IMR-90 (cell line): ENCODE measurements at regions not wholly inside any gene's neighbourhood (a gene's known extent, or its start where the extent isn't known, plus 50 kb on each side); places are given as distances from the start of the nearest gene placed in this dataset.

Experiments
- ATAC-seq: fragments of 200-7000 bp; cut with Tn5 transposase; 2 replicates; pipeline ENCODE4 v1.9.1; 2020; ENCODE audit warnings: low read depth, mild to moderate bottlenecking, moderate library complexity
- BruUV-seq: library from RNA; stranded (reverse); fragments of 400-500 nt; replicated peaks from 2 replicates; lab custom pipeline; 2021; lab: Mats Ljungman, UMichigan
- CTCF ChIA-PET: fragments of 300-600 bp; formaldehyde crosslinking; extraction: SDS; loops from one replicate; lab custom pipeline; 2021; ENCODE audit warnings: antibody characterized with exemption; lab: Yijun Ruan, JAX
- POLR2A ChIA-PET: fragments of 300-600 bp; sonication (Branson Sonifier 250); formaldehyde crosslinking; loops from one replicate; lab custom pipeline; 2022; ENCODE audit warnings: antibody characterized with exemption; ENCODE audit not compliant: unreplicated experiment; lab: Charles Lee
- DNase-seq: peaks from one replicate; pipeline ENCODE4 v3.0.0; 2013
- H2AFZ ChIP-seq: replicated peaks from 2 replicates; pipeline ENCODE3; 2013; ENCODE audit warnings: low read length, mild to moderate bottlenecking; ENCODE audit not compliant: poor library complexity
- H2AK5ac ChIP-seq: 2 replicates; pipeline ENCODE4 v1.6.1; 2013; ENCODE audit warnings: low read depth, low read length, inconsistent platforms
- H2AK9ac ChIP-seq: replicated peaks from 2 replicates; pipeline ENCODE3; 2013; ENCODE audit warnings: mild to moderate bottlenecking, low read depth, low read length, moderate library complexity; ENCODE audit not compliant: poor library complexity
- H2BK120ac ChIP-seq: 2 replicates; pipeline ENCODE4 v1.6.1; 2013; ENCODE audit warnings: low read depth, low read length, inconsistent platforms
- H2BK15ac ChIP-seq: 3 replicates; pipeline ENCODE4 v1.6.1; 2013; ENCODE audit warnings: low read depth, low read length, inconsistent platforms
- H2BK20ac ChIP-seq: 2 replicates; pipeline ENCODE4 v1.6.1; 2013; ENCODE audit warnings: low read depth, mild to moderate bottlenecking, inconsistent platforms, low read length, moderate library complexity
- H2BK5ac ChIP-seq: 2 replicates; pipeline ENCODE4 v1.6.1; 2013; ENCODE audit warnings: mild to moderate bottlenecking, low read depth, low read length, inconsistent platforms; ENCODE audit not compliant: poor library complexity, severe bottlenecking
- H3K14ac ChIP-seq: replicated peaks from 2 replicates; pipeline ENCODE4 v1.6.1; 2013; ENCODE audit warnings: low read depth, low read length, inconsistent platforms
- H3K18ac ChIP-seq: 2 replicates; pipeline ENCODE4 v1.6.1; 2013; ENCODE audit warnings: low read depth, low read length, control low read depth
- H3K23ac ChIP-seq: 2 replicates; pipeline ENCODE4 v1.6.1; 2013; ENCODE audit warnings: low read depth, low read length, inconsistent platforms
- H3K27ac ChIP-seq: 2 replicates; pipeline ENCODE4 v1.5.1; 2013; ENCODE audit warnings: mild to moderate bottlenecking, control low read depth, low read length; ENCODE audit not compliant: insufficient read depth
- H3K27me3 ChIP-seq: 2 replicates; pipeline ENCODE4 v1.6.1; 2013; ENCODE audit warnings: low read length; ENCODE audit not compliant: control insufficient read depth, insufficient read depth
- H3K36me3 ChIP-seq: 2 replicates; pipeline ENCODE4 v1.6.1; 2013; ENCODE audit warnings: low read length, mixed read lengths; ENCODE audit not compliant: control insufficient read depth, insufficient read depth
- H3K4ac ChIP-seq: 2 replicates; pipeline ENCODE4 v1.6.1; 2013; ENCODE audit warnings: low read depth, low read length, inconsistent platforms
- H3K4me1 ChIP-seq: 2 replicates; pipeline ENCODE4 v1.6.1; 2013; ENCODE audit warnings: low read length, mixed read lengths; ENCODE audit not compliant: control insufficient read depth, insufficient read depth
- H3K4me2 ChIP-seq: 2 replicates; pipeline ENCODE4 v1.6.1; 2013; ENCODE audit warnings: low read depth, mild to moderate bottlenecking, control low read depth, low read length, moderate library complexity
- H3K4me3 ChIP-seq: 2 replicates; pipeline ENCODE4 v1.5.1; 2013; ENCODE audit warnings: low read depth, mild to moderate bottlenecking, control low read depth, low read length, moderate library complexity; ENCODE audit not compliant: insufficient read depth
- H3K56ac ChIP-seq: 2 replicates; pipeline ENCODE4 v1.6.1; 2013; ENCODE audit warnings: low read length, inconsistent platforms; ENCODE audit not compliant: insufficient read depth; ENCODE audit errors: extremely low read depth
- H3K79me1 ChIP-seq, 2 experiments: 2 replicates each; pipeline ENCODE4 v1.6.1; 2013; ENCODE audit warnings: low read length in 2 of 2, inconsistent platforms in 1 of 2, low read depth in 1 of 2
- H3K9ac ChIP-seq: 2 replicates; pipeline ENCODE4 v1.6.1; 2013; ENCODE audit warnings: low read depth, low read length, control low read depth
- H3K9me1 ChIP-seq: 2 replicates; pipeline ENCODE4 v1.6.1; 2013; ENCODE audit warnings: low read length, inconsistent platforms; ENCODE audit not compliant: insufficient read depth
- H3K9me3 ChIP-seq: 2 replicates; pipeline ENCODE4 v1.6.1; 2013; ENCODE audit warnings: low read length; ENCODE audit not compliant: control insufficient read depth, insufficient read depth
- H4K20me1 ChIP-seq: 2 replicates; pipeline ENCODE4 v1.6.1; 2013; ENCODE audit warnings: low read length, inconsistent platforms; ENCODE audit not compliant: insufficient read depth
- H4K5ac ChIP-seq: 2 replicates; pipeline ENCODE4 v1.6.1; 2013; ENCODE audit warnings: mild to moderate bottlenecking, low read depth, low read length, control low read depth
- H4K8ac ChIP-seq, 2 experiments: 2 replicates each; pipeline ENCODE4 v1.6.1; 2013; ENCODE audit warnings: low read depth in 2 of 2, low read length in 2 of 2, control low read depth in 1 of 2, inconsistent platforms in 1 of 2
- H4K91ac ChIP-seq: 2 replicates; pipeline ENCODE4 v1.6.1; 2013; ENCODE audit warnings: low read depth, low read length, inconsistent platforms; ENCODE audit not compliant: insufficient read depth
- BHLHE40 ChIP-seq: fragments of 150-350 bp; IDR thresholded peaks from 2 replicates; pipeline ENCODE4 v1.6.1; 2016; ENCODE audit warnings: mild to moderate bottlenecking, low read depth, low read length
- CHD1 ChIP-seq: IDR thresholded peaks from 2 replicates; pipeline ENCODE4 v1.6.1; 2012; ENCODE audit warnings: low read depth, low read length, improper control_type of control experiment
- ELK1 ChIP-seq: fragments of 150-350 bp; IDR thresholded peaks from 2 replicates; pipeline ENCODE4 v1.6.1; 2016; ENCODE audit warnings: low read depth, mild to moderate bottlenecking, low read length, moderate library complexity, borderline replicate concordance
- MAFK ChIP-seq: IDR thresholded peaks from 2 replicates; pipeline ENCODE4 v1.6.1; 2012; ENCODE audit warnings: low read depth, low read length, improper control_type of control experiment
- MAZ ChIP-seq: IDR thresholded peaks from 2 replicates; pipeline ENCODE4 v1.6.1; 2012; ENCODE audit warnings: low read depth, mild to moderate bottlenecking, low read length, improper control_type of control experiment, moderate library complexity, borderline replicate concordance
- MXI1 ChIP-seq: IDR thresholded peaks from 2 replicates; pipeline ENCODE4 v1.6.1; 2012; ENCODE audit warnings: low read depth, mild to moderate bottlenecking, low read length, moderate library complexity, borderline replicate concordance
- POLR2A ChIP-seq: IDR thresholded peaks from 2 replicates; pipeline ENCODE4 v1.6.1; 2012; ENCODE audit warnings: mild to moderate bottlenecking, low read depth, low read length
- RAD21 ChIP-seq: IDR thresholded peaks from 2 replicates; pipeline ENCODE4 v1.6.1; 2012; ENCODE audit warnings: low read length, improper control_type of control experiment
- RCOR1 ChIP-seq: IDR thresholded peaks from 2 replicates; pipeline ENCODE4 v1.6.1; 2012; ENCODE audit warnings: mild to moderate bottlenecking, low read length, improper control_type of control experiment; ENCODE audit not compliant: insufficient replicate concordance
- USF2 ChIP-seq: fragments of 150-350 bp; IDR thresholded peaks from 2 replicates; pipeline ENCODE4 v1.6.1; 2017; ENCODE audit warnings: mild to moderate bottlenecking, antibody characterized with exemption, low read length, low read depth
- WGBS, 2 experiments: methylation state at CpG; one replicate each; pipeline versions ENCODE4 v1.1.5 to v1.1.7; 2013; ENCODE audit warnings: missing lambda C conversion rate in 2 of 2; ENCODE audit not compliant: insufficient read length in 1 of 2; ENCODE audit errors: extremely low coverage in 2 of 2; 5-methylcytosine and 5-hydroxymethylcytosine counted together
- dilution Hi-C: fragments of 300-500 bp; cut with HindIII; formaldehyde crosslinking; loops from one replicate; pipeline ENCODE4 v1.14.3; 2018; ENCODE audit warnings: low sequenced_read_pairs; ENCODE audit not compliant: unreplicated experiment
- in situ Hi-C: fragments of 300-500 bp; cut with MboI; formaldehyde crosslinking; loops from 3 replicates; pipeline ENCODE4 v1.14.3; 2019; ENCODE audit warnings: low sequenced_read_pairs, inconsistent platforms, mixed read lengths
- intact Hi-C: fragments of 100-400 bp; cut with micrococcal nuclease; formaldehyde crosslinking; loops from 2 replicates; pipeline ENCODE4 v1.10.0; 2022

GRCh38 chr2:76455910-76456309 lies 745.2 kb upstream of the GCFC2 start:
- in situ Hi-C loops: no loop called here
- CTCF ChIA-PET: no interaction called here

More at GRCh38 chr2:76455910-76456309, 745.2 kb upstream of the GCFC2 start:
- no peaks in the 10 kb centered on the region for H3K27me3 ChIP-seq
- no TSS peak for BruUV-seq
- no peak overlapping the region for H2BK15ac ChIP-seq
- H3K9ac ChIP-seq: no peak overlapping the region
- H2AK5ac ChIP-seq: no peak overlapping the region
- H4K91ac ChIP-seq: no peak overlapping the region
- no peak overlapping the region for H3K18ac ChIP-seq
- no peak overlapping the region for H2BK120ac ChIP-seq
- H3K27ac ChIP-seq: no peak overlapping the region
- H3K36me3 ChIP-seq: no peaks in the 10 kb centered on the region
- no peak overlapping the region for H2AFZ ChIP-seq
- H3K9me1 ChIP-seq: no peaks in the 10 kb centered on the region
- H2BK20ac ChIP-seq: no peak overlapping the region
- no peak overlapping the region for H4K8ac ChIP-seq
- no peaks in the 10 kb centered on the region for H4K20me1 ChIP-seq
- intact Hi-C loops: no loop called here
- no peak overlapping the region for H4K5ac ChIP-seq
- POLR2A ChIA-PET: no interaction called here
- TF ChIP-seq MAFK: no peak
- TF ChIP-seq POLR2A: no peak
- no peak for TF ChIP-seq USF2
- no peak for TF ChIP-seq MAZ
- TF ChIP-seq BHLHE40: no peak
- TF ChIP-seq RAD21: no peak
- TF ChIP-seq ELK1: no peak
- TF ChIP-seq CHD1: no peak
- TF ChIP-seq RCOR1: no peak
- TF ChIP-seq MXI1: no peak
- no peak overlapping the region for H3K4me2 ChIP-seq
- no peaks in the 10 kb centered on the region for H3K4me1 ChIP-seq
- no CpG with 5 or more reads among the region's 2 CpGs for WGBS, 2 experiments
- dilution Hi-C loops: no loop called here
- H3K4ac ChIP-seq: no peak overlapping the region
- no peak overlapping the region for H3K23ac ChIP-seq
- H3K14ac ChIP-seq: no peak overlapping the region
- no peak for DNase-seq
- H3K79me1 ChIP-seq: no peaks in the 10 kb centered on the region
- H3K56ac ChIP-seq: no peak overlapping the region
- no peak overlapping the region for H2AK9ac ChIP-seq
- no peak overlapping the region for H3K4me3 ChIP-seq
- no peak overlapping the region for H2BK5ac ChIP-seq
- no peak for ATAC-seq
- no peaks in the 10 kb centered on the region for H3K9me3 ChIP-seq
